ENCODE measurements at regions not wholly inside any gene's neighbourhood (a gene's known extent, or its start where the extent isn't known, plus 50 kb on each side); places are given as distances from the start of the nearest gene placed in this dataset.
"Not testable (repeated sequence)": the region's sequence is repeated elsewhere in the genome, so short reads cannot be mapped to it uniquely, and the experiment has no call there.

GRCh38 chr5:13143214-13143613 lies 801.3 kb downstream of the DNAH5 start:
- H3K4me1 ChIP-seq (replicated peaks in 1 of 2), result no peaks in the 10 kb centered on the region
- no peak overlapping the region for H3K27ac ChIP-seq
- in situ Hi-C loops (cut with MboI; ENCODE audit: low pct_unique_long_range_greater_than_20kb in 2 of 9, low sequenced_read_pairs in 9 of 9, unreplicated experiment in 9 of 9), result no loop called here
- ATAC-seq (replicated peaks in 6 of 8), result peak in 3 of 8 experiments; percentile 71 to 89 (median 84)
- H3K4me3 ChIP-seq, result no peak overlapping the region

DNA sequence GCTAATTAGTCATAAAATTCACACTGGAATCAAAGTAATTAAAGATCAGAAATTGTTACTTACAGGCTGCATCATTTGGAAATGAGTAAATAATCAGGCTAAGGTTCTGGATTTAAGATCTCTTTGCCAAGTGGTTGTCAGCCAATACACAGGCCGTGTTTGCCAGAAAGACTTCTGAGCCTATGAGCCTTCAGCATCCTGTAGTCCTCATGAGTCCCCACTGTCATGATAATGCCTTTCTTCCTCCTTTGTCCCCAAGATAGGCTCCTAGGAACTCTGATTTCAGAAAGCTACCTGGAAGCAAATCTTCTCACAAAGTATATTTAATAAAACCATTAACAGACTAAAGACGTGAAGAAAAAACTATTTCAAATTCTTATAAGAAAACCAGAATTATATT lies 810.5 kb downstream of the DNAH5 start:
- H3K27ac ChIP-seq, result no peak overlapping the region
- 0 to 100% (median 45%) methylated on average over 1 to 2 of the region's 2 CpGs; no CpG with 5 or more reads in 1 of the 10 experiments for WGBS, 10 experiments
- no peak overlapping the region for H3K4me3 ChIP-seq
- in situ Hi-C loops (cut with MboI; ENCODE audit: low pct_unique_long_range_greater_than_20kb in 2 of 9, low sequenced_read_pairs in 9 of 9, unreplicated experiment in 9 of 9), result no loop called here
- H3K4me1 ChIP-seq (replicated peaks in 1 of 2), result no peaks in the 10 kb centered on the region
- ATAC-seq (replicated peaks in 6 of 8), result no peak

DNA sequence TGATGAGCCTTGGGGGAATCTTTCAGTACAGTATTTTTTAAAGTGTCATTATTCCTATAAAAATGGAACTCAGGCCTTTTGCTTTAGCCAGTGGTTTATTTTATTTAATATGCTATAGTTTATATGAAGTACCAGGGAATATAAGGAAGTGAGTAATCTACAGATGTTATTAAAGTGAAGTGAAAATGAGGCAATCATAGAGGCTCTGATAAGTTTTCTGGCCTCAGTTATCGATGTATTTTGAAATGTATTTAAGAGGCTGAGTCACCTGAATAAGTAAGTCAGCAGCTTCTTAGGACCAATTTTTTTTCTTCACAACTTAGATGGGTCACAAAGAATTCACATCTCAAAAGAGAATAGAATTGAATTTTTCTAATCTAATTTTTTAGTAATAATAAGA lies 829.0 kb downstream of the DNAH5 start:
- in situ Hi-C loops (cut with MboI; ENCODE audit: low pct_unique_long_range_greater_than_20kb in 2 of 9, low sequenced_read_pairs in 9 of 9, unreplicated experiment in 9 of 9), result no loop called here
- H3K27ac ChIP-seq, result no peak overlapping the region
- WGBS, 10 experiments, result 20 to 100% (median 86%) methylated on average over 1 of the region's 1 CpG; no CpG with 5 or more reads in 3 of the 10 experiments
- no peaks in the 10 kb centered on the region for H3K4me1 ChIP-seq (replicated peaks in 1 of 2)
- no peak for ATAC-seq (replicated peaks in 6 of 8)
- H3K4me3 ChIP-seq, result no peak overlapping the region

DNA sequence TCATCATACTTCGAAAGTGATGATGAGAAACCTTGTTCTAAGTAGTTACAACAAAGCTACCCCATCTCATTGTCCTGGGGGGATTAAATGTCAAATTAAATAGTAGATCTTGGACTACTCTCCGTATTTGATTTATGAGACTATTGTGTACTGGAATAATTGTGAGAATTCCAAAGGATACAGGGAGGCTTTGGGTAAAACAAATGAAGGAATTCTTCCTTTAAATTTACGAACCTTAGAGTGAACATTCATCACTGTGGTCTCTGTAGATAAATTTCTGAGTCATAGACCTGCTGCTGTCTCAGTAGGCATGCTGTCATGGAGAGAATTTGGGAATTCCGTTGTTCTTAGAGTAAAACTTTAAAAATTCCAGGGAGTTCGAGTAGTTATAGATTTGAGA lies 836.2 kb downstream of the DNAH5 start:
- H3K4me3 ChIP-seq, result no peak overlapping the region
- no peaks in the 10 kb centered on the region for H3K4me1 ChIP-seq (replicated peaks in 1 of 2)
- WGBS, 10 experiments, result 18 to 84% (median 57%) methylated on average over 2 to 5 of the region's 5 CpGs
- peak in 2 of 8 experiments; percentile 39 to 59 for ATAC-seq (replicated peaks in 6 of 8)
- no peak overlapping the region for H3K27ac ChIP-seq
- in situ Hi-C loops (cut with MboI; ENCODE audit: low pct_unique_long_range_greater_than_20kb in 2 of 9, low sequenced_read_pairs in 9 of 9, unreplicated experiment in 9 of 9), result no loop called here

GRCh38 chr5:13107537-13107936 lies 837.0 kb downstream of the DNAH5 start:
- Histone ChIP-seq H3K27ac (no peak overlapping the region), H3K4me3 (no peak overlapping the region), H3K4me1 (replicated peaks in 1 of 2) (no peaks in the 10 kb centered on the region)
- in situ Hi-C loops (cut with MboI; ENCODE audit: low pct_unique_long_range_greater_than_20kb in 2 of 9, low sequenced_read_pairs in 9 of 9, unreplicated experiment in 9 of 9), result no loop called here
- ATAC-seq (replicated peaks in 6 of 8), result peak in 5 of 8 experiments; percentile 19 to 68 (median 47)
- WGBS, 10 experiments, result 0 to 100% (median 62%) methylated on average over 1 of the region's 1 CpG; no CpG with 5 or more reads in 4 of the 10 experiments

GRCh38 chr5:13081116-13081515 lies 863.4 kb downstream of the DNAH5 start:
- Histone ChIP-seq H3K4me1 (replicated peaks in 1 of 2) (no peaks in the 10 kb centered on the region), H3K27ac (no peak overlapping the region), H3K4me3 (no peak overlapping the region)
- WGBS, 10 experiments, result 0 to 100% (median 88%) methylated on average over 1 to 4 of the region's 4 CpGs; no CpG with 5 or more reads in 7 of the 10 experiments
- in situ Hi-C loops (cut with MboI; ENCODE audit: low pct_unique_long_range_greater_than_20kb in 2 of 9, low sequenced_read_pairs in 9 of 9, unreplicated experiment in 9 of 9), result no loop called here
- ATAC-seq (replicated peaks in 6 of 8), result no peak

DNA sequence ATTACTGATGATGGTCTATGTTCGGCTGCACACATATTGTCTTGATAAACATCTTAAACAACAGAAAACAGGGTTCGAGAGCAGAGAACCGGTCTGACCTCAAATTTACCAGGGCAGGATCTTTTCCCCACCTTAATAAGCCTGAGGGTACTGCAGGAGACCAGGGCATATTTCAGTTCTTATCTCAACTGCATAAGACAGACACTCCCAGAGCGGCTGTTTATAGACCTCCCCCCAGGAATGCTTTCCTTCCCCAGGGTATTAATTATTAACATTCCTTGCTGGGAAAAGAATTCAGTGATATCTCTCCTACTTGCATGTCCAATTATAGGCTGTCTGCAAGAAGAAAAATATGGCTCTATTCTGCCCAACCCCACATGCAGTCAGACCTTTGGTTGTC lies 871.6 kb downstream of the DNAH5 start:
- ATAC-seq (replicated peaks in 6 of 8); in situ Hi-C loops (cut with MboI; ENCODE audit: low pct_unique_long_range_greater_than_20kb in 2 of 9, low sequenced_read_pairs in 9 of 9, unreplicated experiment in 9 of 9): not testable (repeated sequence)

DNA sequence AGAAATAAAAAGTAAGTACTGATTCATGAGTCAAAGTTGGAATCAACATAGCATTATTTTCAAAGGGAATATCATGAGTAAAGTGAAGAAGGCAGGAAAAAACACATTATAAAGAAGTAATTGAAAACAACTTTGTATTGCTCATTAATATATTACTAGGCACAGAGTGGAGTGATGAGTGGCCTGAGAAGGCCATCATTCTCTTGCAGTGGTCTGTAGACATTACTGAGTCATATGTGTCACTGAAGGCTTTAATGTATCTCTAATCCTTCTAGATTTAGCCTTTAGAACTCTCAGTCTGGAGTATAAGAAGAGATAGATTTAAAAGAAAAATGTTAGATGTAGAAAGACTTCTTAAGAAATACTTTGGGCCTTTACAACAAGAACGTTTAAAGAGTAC lies 881.4 kb downstream of the DNAH5 start:
- H3K4me1 ChIP-seq (replicated peaks in 1 of 2), result no peaks in the 10 kb centered on the region
- H3K27ac ChIP-seq, result no peak overlapping the region
- in situ Hi-C loops (cut with MboI; ENCODE audit: low pct_unique_long_range_greater_than_20kb in 2 of 9, low sequenced_read_pairs in 9 of 9, unreplicated experiment in 9 of 9), result no loop called here
- peak in 5 of 8 experiments; percentile 55 to 85 (median 65) for ATAC-seq (replicated peaks in 6 of 8)
- WGBS, 10 experiments, result 0 to 78% (median 38%) methylated on average over 1 of the region's 1 CpG; no CpG with 5 or more reads in 1 of the 10 experiments
- no peak overlapping the region for H3K4me3 ChIP-seq

More for the DNA sequence above, 871.6 kb downstream of the DNAH5 start:
- not testable (repeated sequence) for H3K4me3 ChIP-seq; H3K27ac ChIP-seq; H3K4me1 ChIP-seq (replicated peaks in 1 of 2)
- WGBS, 10 experiments, result 0 to 100% (median 88%) methylated on average over 1 to 4 of the region's 4 CpGs; no CpG with 5 or more reads in 3 of the 10 experiments

- Histone ChIP-seq H3K27ac (no peak overlapping the region), H3K4me3 (no peak overlapping the region), H3K4me1 (replicated peaks in 1 of 2) (no peaks in the 10 kb centered on the region)
- in situ Hi-C loops (cut with MboI; ENCODE audit: low pct_unique_long_range_greater_than_20kb in 2 of 9, low sequenced_read_pairs in 9 of 9, unreplicated experiment in 9 of 9), result no loop called here
- no peak for ATAC-seq (replicated peaks in 6 of 8)
- 6 to 91% (median 46%) methylated on average over 1 to 3 of the region's 3 CpGs for WGBS, 10 experiments
Measured at GRCh38 chr5:13045897-13046551, 898.5 kb downstream of the DNAH5 start.

DNA sequence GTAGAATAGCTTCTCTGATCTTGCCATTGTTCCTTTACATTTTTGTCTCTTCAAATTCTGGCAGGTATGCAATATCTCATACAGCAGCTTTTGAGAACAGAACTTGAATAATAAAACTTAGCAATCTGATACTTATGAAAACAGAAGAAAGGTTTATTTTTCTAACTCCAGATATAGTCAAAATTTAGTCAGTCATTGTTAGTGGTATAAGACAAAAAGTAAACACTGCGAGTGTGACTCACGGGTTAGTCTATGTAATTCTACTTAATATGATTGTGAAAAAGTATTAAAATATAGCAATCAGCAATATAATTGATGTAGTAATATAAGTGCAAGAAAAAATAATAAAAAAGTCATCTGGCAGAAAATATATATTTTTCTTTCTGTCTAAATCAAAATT lies 910.4 kb downstream of the DNAH5 start:
- in situ Hi-C loops (cut with MboI; ENCODE audit: low pct_unique_long_range_greater_than_20kb in 2 of 9, low sequenced_read_pairs in 9 of 9, unreplicated experiment in 9 of 9), result no loop called here
- no peaks in the 10 kb centered on the region for H3K4me1 ChIP-seq (replicated peaks in 1 of 2)
- no peak overlapping the region for H3K4me3 ChIP-seq
- ATAC-seq (replicated peaks in 6 of 8), result no peak
- no peak overlapping the region for H3K27ac ChIP-seq
- 0 to 100% (median 65%) methylated on average over 2 of the region's 2 CpGs; no CpG with 5 or more reads in 2 of the 10 experiments for WGBS, 10 experiments

- Histone ChIP-seq H3K4me1 (replicated peaks in 1 of 2) (peaks cover 0 to 15% of the 10 kb centered on the region in 2 donors), H3K27ac (no peak overlapping the region), H3K4me3 (no peak overlapping the region)
- no peak for ATAC-seq (replicated peaks in 6 of 8)
- in situ Hi-C loops (cut with MboI; ENCODE audit: low pct_unique_long_range_greater_than_20kb in 2 of 9, low sequenced_read_pairs in 9 of 9, unreplicated experiment in 9 of 9), result no loop called here
- WGBS, 10 experiments, result 0 to 100% (median 20%) methylated on average over 1 of the region's 1 CpG; no CpG with 5 or more reads in 7 of the 10 experiments
Measured at GRCh38 chr5:13029211-13029610, 915.3 kb downstream of the DNAH5 start.

GRCh38 chr5:13027874-13028273 lies 916.6 kb downstream of the DNAH5 start:
- peak in 5 of 8 experiments; percentile 83 to 99 (median 96) for ATAC-seq (replicated peaks in 6 of 8)
- in situ Hi-C loops (cut with MboI; ENCODE audit: low pct_unique_long_range_greater_than_20kb in 2 of 9, low sequenced_read_pairs in 9 of 9, unreplicated experiment in 9 of 9), result no loop called here
- Histone ChIP-seq H3K4me3 (no peak overlapping the region), H3K27ac (no peak overlapping the region), H3K4me1 (replicated peaks in 1 of 2) (peaks cover 0 to 15% of the 10 kb centered on the region in 2 donors)
- WGBS, 10 experiments, result 8 to 76% (median 35%) methylated on average over 2 to 4 of the region's 4 CpGs

DNA sequence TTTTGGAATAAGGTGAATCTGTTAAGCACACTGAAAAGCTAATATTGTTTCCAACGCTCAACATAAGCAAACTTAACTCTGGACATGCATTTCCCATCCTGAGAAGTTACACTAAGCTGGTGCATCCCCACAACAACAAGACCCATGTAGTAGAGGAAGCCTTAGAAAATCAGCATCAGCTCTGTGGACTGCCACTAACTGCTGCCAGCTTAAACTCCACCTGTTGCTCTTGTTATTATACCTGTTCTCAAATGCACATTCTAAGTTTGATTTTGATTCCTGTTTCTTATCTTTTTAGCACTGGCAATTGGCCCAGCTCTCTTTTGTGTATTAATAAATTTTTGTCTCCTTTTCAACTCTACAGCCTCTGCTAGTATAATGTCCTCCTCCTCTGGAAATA lies 924.8 kb downstream of the DNAH5 start:
- no peak for ATAC-seq (replicated peaks in 6 of 8)
- H3K4me3 ChIP-seq, result no peak overlapping the region
- no peak overlapping the region for H3K27ac ChIP-seq
- H3K4me1 ChIP-seq (replicated peaks in 1 of 2), result no peaks in the 10 kb centered on the region
- in situ Hi-C loops (cut with MboI; ENCODE audit: low pct_unique_long_range_greater_than_20kb in 2 of 9, low sequenced_read_pairs in 9 of 9, unreplicated experiment in 9 of 9), result no loop called here
- WGBS, 10 experiments, result 0 to 83% (median 27%) methylated on average over 1 of the region's 1 CpG; no CpG with 5 or more reads in 4 of the 10 experiments

DNA sequence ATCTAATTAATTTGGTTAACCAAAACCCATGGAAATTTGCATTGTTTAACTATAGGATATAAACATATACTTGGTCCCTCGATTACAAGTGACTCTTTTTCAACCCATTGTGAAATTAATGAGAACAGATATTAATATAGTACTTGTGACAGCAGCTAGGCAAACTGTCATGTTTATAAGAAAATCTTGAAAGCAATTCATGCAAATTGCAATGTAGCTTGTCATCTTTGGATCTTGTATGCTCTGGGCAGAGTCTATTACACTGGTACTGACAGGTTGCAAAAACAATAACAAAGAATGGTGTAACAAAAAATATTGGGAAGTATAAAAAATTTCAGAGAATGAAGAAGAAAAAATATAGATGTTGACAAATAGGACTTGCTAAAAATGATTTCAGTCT lies 941.0 kb downstream of the DNAH5 start:
- in situ Hi-C loops (cut with MboI; ENCODE audit: low pct_unique_long_range_greater_than_20kb in 2 of 9, low sequenced_read_pairs in 9 of 9, unreplicated experiment in 9 of 9), result no loop called here
- Histone ChIP-seq H3K4me1 (replicated peaks in 1 of 2) (no peaks in the 10 kb centered on the region), H3K27ac (no peak overlapping the region), H3K4me3 (no peak overlapping the region)
- ATAC-seq (replicated peaks in 6 of 8), result no peak
- 0 to 100% (median 44%) methylated on average over 1 of the region's 1 CpG; no CpG with 5 or more reads in 1 of the 10 experiments for WGBS, 10 experiments
